HCT116 (cell line): ENCODE measurements at regions not wholly inside any gene's neighbourhood (a gene's known extent, or its start where the extent isn't known, plus 50 kb on each side); places are given as distances from the start of the nearest gene placed in this dataset.

Experiments used
- EGR1 ChIP-seq: IDR thresholded peaks from 2 replicates; pipeline ENCODE4 v1.6.1; 2012; ENCODE audit warnings: low read depth
- EZH2phosphoT487 ChIP-seq: fragments of 200-600 bp; IDR thresholded peaks from 2 replicates; pipeline ENCODE4 v1.6.1; 2018; ENCODE audit warnings: antibody characterized with exemption, borderline replicate concordance
- JUND ChIP-seq: IDR thresholded peaks from 2 replicates; pipeline ENCODE4 v1.6.1; 2012
- SIN3A ChIP-seq: IDR thresholded peaks from 2 replicates; pipeline ENCODE4 v1.6.1; 2012; ENCODE audit warnings: low read depth
- ZNF274 ChIP-seq: fragments of 200-500 bp; sonication (Bioruptor generic); IDR thresholded peaks from 2 replicates; pipeline ENCODE4 v1.6.1; 2014; ENCODE audit warnings: mild to moderate bottlenecking, low read depth, low read length, inconsistent platforms
- TF ChIP-seq, protein P1 (sequence below): IDR thresholded peaks from 2 replicates; pipeline ENCODE4 v1.6.1; 2012; ENCODE audit warnings: low read depth
- TF ChIP-seq, protein P2 (sequence below), 3 experiments: fragments of 200-600 bp in 1 of 3; sonication (generic) in 1 of 3; IDR thresholded peaks in 2 of 3; conservative IDR thresholded peaks in 1 of 3; 2 replicates each; pipeline ENCODE4 v1.5.1; 2012 to 2017; ENCODE audit warnings: low read depth in 2 of 3, low read length in 2 of 3, antibody characterized with exemption in 1 of 3, borderline replicate concordance in 1 of 3, control low read depth in 1 of 3, mild to moderate bottlenecking in 1 of 3, mixed read lengths in 1 of 3, mixed run types in 1 of 3, moderate library complexity in 1 of 3; ENCODE audit not compliant: insufficient read depth in 1 of 3

DNA sequence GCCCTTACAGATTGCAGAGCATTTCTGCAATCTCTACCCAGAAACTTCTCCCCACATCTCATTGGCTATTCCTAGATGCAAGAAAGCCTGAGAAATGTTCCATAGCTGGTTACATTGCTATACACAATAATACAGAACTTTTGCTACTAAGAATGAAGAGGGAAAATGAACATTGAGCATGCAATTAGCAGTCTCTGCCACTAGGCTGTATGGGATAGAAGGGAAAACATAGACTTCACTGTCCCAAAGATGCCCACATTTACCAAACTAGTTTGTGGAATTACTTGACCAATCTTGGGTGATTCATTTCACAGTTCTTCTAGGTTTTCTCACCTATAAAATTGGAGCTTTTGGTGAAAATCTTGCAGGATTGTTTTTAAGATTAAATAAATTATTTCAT, 265.7 kb upstream of the NT5C1B start:
- TF ChIP-seq, protein P1, sequence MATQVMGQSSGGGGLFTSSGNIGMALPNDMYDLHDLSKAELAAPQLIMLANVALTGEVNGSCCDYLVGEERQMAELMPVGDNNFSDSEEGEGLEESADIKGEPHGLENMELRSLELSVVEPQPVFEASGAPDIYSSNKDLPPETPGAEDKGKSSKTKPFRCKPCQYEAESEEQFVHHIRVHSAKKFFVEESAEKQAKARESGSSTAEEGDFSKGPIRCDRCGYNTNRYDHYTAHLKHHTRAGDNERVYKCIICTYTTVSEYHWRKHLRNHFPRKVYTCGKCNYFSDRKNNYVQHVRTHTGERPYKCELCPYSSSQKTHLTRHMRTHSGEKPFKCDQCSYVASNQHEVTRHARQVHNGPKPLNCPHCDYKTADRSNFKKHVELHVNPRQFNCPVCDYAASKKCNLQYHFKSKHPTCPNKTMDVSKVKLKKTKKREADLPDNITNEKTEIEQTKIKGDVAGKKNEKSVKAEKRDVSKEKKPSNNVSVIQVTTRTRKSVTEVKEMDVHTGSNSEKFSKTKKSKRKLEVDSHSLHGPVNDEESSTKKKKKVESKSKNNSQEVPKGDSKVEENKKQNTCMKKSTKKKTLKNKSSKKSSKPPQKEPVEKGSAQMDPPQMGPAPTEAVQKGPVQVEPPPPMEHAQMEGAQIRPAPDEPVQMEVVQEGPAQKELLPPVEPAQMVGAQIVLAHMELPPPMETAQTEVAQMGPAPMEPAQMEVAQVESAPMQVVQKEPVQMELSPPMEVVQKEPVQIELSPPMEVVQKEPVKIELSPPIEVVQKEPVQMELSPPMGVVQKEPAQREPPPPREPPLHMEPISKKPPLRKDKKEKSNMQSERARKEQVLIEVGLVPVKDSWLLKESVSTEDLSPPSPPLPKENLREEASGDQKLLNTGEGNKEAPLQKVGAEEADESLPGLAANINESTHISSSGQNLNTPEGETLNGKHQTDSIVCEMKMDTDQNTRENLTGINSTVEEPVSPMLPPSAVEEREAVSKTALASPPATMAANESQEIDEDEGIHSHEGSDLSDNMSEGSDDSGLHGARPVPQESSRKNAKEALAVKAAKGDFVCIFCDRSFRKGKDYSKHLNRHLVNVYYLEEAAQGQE: no peak
- TF ChIP-seq, protein P2, sequence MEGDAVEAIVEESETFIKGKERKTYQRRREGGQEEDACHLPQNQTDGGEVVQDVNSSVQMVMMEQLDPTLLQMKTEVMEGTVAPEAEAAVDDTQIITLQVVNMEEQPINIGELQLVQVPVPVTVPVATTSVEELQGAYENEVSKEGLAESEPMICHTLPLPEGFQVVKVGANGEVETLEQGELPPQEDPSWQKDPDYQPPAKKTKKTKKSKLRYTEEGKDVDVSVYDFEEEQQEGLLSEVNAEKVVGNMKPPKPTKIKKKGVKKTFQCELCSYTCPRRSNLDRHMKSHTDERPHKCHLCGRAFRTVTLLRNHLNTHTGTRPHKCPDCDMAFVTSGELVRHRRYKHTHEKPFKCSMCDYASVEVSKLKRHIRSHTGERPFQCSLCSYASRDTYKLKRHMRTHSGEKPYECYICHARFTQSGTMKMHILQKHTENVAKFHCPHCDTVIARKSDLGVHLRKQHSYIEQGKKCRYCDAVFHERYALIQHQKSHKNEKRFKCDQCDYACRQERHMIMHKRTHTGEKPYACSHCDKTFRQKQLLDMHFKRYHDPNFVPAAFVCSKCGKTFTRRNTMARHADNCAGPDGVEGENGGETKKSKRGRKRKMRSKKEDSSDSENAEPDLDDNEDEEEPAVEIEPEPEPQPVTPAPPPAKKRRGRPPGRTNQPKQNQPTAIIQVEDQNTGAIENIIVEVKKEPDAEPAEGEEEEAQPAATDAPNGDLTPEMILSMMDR (IDR thresholded peaks at IDR 0.05 in 2 of 3, conservative IDR thresholded peaks at IDR 0.05 in 1 of 3; ENCODE audit: borderline replicate concordance in 1 of 3, insufficient read depth in 1 of 3, low read depth in 2 of 3, low read length in 2 of 3): peak in 2 of 3 experiments; percentile 56 to 62; a peak in 4 of 6 replicates
- TF ChIP-seq EGR1: no peak
- no peak for TF ChIP-seq ZNF274
- no peak for TF ChIP-seq SIN3A
- no peak for TF ChIP-seq JUND
- TF ChIP-seq EZH2phosphoT487: no peak
